HCEC 1CT (cell line): ENCODE measurements at regions not wholly inside any gene's neighbourhood (a gene's known extent, or its start where the extent isn't known, plus 50 kb on each side); places are given as distances from the start of the nearest gene placed in this dataset.
"Not testable (repeated sequence)": the region's sequence is repeated elsewhere in the genome, so short reads cannot be mapped to it uniquely, and the experiment has no call there.

Experiments used
- DNase-seq: peaks from one replicate; pipeline ENCODE4 v3.0.0-alpha.2; 2017

GRCh38 chr16:52386694-52387093, 160.2 kb downstream of the TOX3 start:
- no peak for DNase-seq

GRCh38 chr16:52384378-52384777, 162.6 kb downstream of the TOX3 start:
- DNase-seq = no peak

GRCh38 chr16:52383640-52384292, 163.2 kb downstream of the TOX3 start:
- DNase-seq = no peak

- DNase-seq = no peak
These were observed 163.8 kb downstream of the TOX3 start for GRCh38 chr16:52383119-52383518.

- no peak for DNase-seq
These were observed 167.4 kb downstream of the TOX3 start for GRCh38 chr16:52379551-52379950.

- DNase-seq = no peak
These were observed 170.2 kb downstream of the TOX3 start for GRCh38 chr16:52376676-52377280.

GRCh38 chr16:52372313-52372712, 174.6 kb downstream of the TOX3 start:
- no peak for DNase-seq

GRCh38 chr16:52368859-52369258, 178.1 kb downstream of the TOX3 start:
- no peak for DNase-seq

GRCh38 chr16:52367821-52368220, 179.1 kb downstream of the TOX3 start:
- DNase-seq = no peak

GRCh38 chr16:52366983-52367382, 180.0 kb downstream of the TOX3 start:
- no peak for DNase-seq

GRCh38 chr16:52364500-52364899, 182.4 kb downstream of the TOX3 start:
- DNase-seq = no peak

GRCh38 chr16:52363082-52363481, 183.9 kb downstream of the TOX3 start:
- DNase-seq = no peak

GRCh38 chr16:52357711-52358110, 189.2 kb downstream of the TOX3 start:
- DNase-seq = no peak

GRCh38 chr16:52353249-52353648, 193.7 kb downstream of the TOX3 start:
- no peak for DNase-seq

GRCh38 chr16:52351451-52351850, 195.5 kb downstream of the TOX3 start:
- no peak for DNase-seq

- DNase-seq = no peak
These were observed 196.8 kb downstream of the TOX3 start for GRCh38 chr16:52350031-52350642.

- DNase-seq = no peak
These were observed 200.2 kb downstream of the TOX3 start for GRCh38 chr16:52346709-52347108.

- not testable (repeated sequence) for DNase-seq
These were observed 213.3 kb downstream of the TOX3 start for GRCh38 chr16:52333673-52334072.

- DNase-seq = no peak
These were observed 226.0 kb downstream of the TOX3 start for GRCh38 chr16:52320930-52321439.

- DNase-seq = no peak
These were observed 228.5 kb downstream of the TOX3 start for GRCh38 chr16:52318302-52319009.

GRCh38 chr16:52316241-52316640, 230.7 kb downstream of the TOX3 start:
- no peak for DNase-seq

- no peak for DNase-seq
These were observed 234.2 kb downstream of the TOX3 start for GRCh38 chr16:52312716-52313115.
